MV-4-11 (cell line): ENCODE measurements at regions not wholly inside any gene's neighbourhood (a gene's known extent, or its start where the extent isn't known, plus 50 kb on each side); places are given as distances from the start of the nearest gene placed in this dataset.

Source experiments
- DNase-seq: peaks from one replicate; lab custom pipeline; 2025; lab: John Stamatoyannopoulos, UW

- DNase-seq, result no peak
Observed at GRCh38 chr7:41098846-41099245, 604.0 kb downstream of the INHBA start.

- no peak for DNase-seq
Observed at GRCh38 chr7:41098402-41098801, 604.5 kb downstream of the INHBA start.

GRCh38 chr7:41097501-41097900 is 605.4 kb downstream of the INHBA start:
- DNase-seq, result no peak

- no peak for DNase-seq
Observed at GRCh38 chr7:41096917-41097316, 606.0 kb downstream of the INHBA start.

GRCh38 chr7:41093141-41093540 is 609.7 kb downstream of the INHBA start:
- DNase-seq, result no peak

GRCh38 chr7:41085244-41085643 is 617.6 kb downstream of the INHBA start:
- DNase-seq, result no peak

- no peak for DNase-seq
Observed at GRCh38 chr7:41084381-41084780, 618.5 kb downstream of the INHBA start.

GRCh38 chr7:41069635-41070034 is 633.3 kb downstream of the INHBA start:
- DNase-seq, result no peak

- DNase-seq, result no peak
Observed at GRCh38 chr7:41067576-41067975, 635.3 kb downstream of the INHBA start.

GRCh38 chr7:41065663-41066062 is 637.2 kb downstream of the INHBA start:
- DNase-seq, result no peak

GRCh38 chr7:41063116-41063515 is 639.8 kb downstream of the INHBA start:
- DNase-seq, result no peak

GRCh38 chr7:41060796-41061195 is 642.1 kb downstream of the INHBA start:
- no peak for DNase-seq

- DNase-seq, result no peak
Observed at GRCh38 chr7:41059796-41060195, 643.1 kb downstream of the INHBA start.

GRCh38 chr7:41058986-41059741 is 643.7 kb downstream of the INHBA start:
- DNase-seq, result no peak

GRCh38 chr7:41054960-41055661 is 647.8 kb downstream of the INHBA start:
- DNase-seq, result no peak

- no peak for DNase-seq
Observed at GRCh38 chr7:41053820-41054219, 649.1 kb downstream of the INHBA start.

GRCh38 chr7:41052736-41053135 is 650.2 kb downstream of the INHBA start:
- no peak for DNase-seq

GRCh38 chr7:41052201-41052600 is 650.7 kb downstream of the INHBA start:
- no peak for DNase-seq

GRCh38 chr7:41051535-41051934 is 651.4 kb downstream of the INHBA start:
- DNase-seq, result no peak

- DNase-seq, result no peak
Observed at GRCh38 chr7:41051062-41051461, 651.8 kb downstream of the INHBA start.

- DNase-seq, result no peak
Observed at GRCh38 chr7:41048771-41049170, 654.1 kb downstream of the INHBA start.

GRCh38 chr7:41047789-41048191 is 655.1 kb downstream of the INHBA start:
- DNase-seq, result no peak

- no peak for DNase-seq
Observed at GRCh38 chr7:41047211-41047610, 655.7 kb downstream of the INHBA start.

- DNase-seq, result no peak
Observed at GRCh38 chr7:41046776-41047175, 656.1 kb downstream of the INHBA start.
